NCI-H1092 treated with DMSO at 0.1 percent for 48 hours (cell line): ENCODE measurements at regions not wholly inside any gene's neighbourhood (a gene's known extent, or its start where the extent isn't known, plus 50 kb on each side); places are given as distances from the start of the nearest gene placed in this dataset.

Source experiments
- DNase-seq: peaks from one replicate; lab custom pipeline; 2025; lab: John Stamatoyannopoulos, UW

DNA sequence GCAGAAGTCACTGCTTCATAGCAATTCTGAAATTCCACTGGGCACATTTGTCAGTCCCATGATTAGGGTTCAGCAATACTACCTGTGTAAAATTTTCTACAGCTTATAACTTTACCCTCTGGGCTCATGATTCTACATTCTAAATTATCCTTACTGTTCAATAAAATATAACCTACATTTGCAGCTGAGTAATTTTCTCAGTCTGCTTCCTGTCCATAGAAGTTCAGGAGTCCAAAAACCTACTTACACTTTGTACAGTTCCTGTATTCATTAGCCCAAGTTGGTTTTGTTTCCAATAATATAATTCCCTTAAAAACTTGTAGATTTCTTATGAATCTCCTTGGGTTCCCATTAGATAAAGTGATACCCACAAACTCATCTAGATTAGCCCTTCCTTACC lies 295.3 kb downstream of the SP3 start:
- no peak for DNase-seq

DNA sequence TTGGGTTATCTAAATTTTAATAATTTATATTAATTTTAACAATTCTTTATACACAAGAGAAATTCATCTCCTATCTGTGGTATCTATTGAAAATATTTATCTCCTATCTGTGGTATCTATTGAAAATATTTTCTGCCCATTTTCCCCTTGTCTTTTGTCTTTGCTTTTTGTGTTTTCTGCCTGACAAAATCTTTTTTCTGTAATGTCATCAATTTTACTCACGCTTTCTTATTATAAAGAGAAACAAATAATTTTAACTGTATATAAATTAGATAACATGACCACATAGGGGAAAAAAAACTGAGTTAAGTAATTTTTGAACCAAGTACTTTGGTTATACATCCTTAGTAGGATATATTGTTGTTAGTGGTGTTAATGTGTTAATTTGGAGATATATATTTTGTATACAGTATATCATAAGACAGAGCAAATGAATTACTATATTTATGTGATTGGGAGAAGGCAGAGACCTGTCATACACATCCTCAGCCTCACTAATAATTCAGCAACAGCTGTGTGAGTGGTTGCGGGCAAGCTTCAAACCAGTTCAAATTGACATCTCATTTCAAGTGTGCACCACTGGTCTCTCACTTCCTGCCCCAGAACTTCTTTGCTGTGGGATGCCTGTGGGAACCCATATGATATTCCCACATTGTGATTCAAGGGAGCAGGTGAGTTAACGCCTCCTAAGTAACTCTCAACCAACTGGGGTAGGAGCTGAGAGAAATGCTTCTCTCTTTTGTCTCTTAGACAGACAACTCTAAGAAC lies 292.4 kb downstream of the SP3 start:
- DNase-seq = no peak

DNA sequence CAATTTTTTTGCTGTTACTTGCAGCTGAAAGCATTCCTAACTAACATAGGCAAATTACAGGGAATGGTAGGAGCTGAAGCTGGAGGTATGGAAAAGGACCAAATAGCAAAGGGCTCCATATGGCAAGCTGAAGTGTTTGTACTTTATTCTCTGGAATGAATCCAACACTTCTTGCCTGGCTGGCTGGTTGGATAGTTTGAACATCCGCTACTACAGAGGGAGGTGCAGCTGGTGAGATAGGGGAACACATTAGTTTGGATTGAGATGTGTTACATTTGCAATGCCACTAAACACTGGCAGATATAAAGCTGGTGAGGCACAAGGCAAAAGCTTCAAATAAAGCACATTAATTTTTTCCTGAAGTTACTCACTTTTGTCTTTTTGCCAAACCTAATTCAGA lies 291.5 kb downstream of the SP3 start:
- DNase-seq = peak; percentile 59

DNA sequence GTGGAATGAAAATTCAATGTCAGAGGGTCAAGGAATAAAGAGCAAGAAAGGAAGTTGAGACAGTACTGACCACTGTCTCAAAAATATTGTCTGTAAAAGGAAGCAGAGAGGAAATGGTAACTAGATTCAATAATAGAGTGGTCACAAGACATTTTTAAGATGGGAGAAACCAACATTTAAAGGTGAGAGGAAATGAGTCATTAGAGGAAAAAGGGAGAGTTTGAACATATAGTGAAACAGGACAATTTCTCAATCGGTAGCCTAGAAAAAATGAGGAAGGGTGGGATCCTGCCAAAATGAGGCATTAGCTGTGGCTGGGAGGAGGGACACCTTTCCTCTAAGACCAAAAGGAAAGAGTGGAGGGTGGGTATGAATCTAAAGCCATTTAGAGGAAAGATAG lies 288.5 kb downstream of the SP3 start:
- DNase-seq = no peak

DNA sequence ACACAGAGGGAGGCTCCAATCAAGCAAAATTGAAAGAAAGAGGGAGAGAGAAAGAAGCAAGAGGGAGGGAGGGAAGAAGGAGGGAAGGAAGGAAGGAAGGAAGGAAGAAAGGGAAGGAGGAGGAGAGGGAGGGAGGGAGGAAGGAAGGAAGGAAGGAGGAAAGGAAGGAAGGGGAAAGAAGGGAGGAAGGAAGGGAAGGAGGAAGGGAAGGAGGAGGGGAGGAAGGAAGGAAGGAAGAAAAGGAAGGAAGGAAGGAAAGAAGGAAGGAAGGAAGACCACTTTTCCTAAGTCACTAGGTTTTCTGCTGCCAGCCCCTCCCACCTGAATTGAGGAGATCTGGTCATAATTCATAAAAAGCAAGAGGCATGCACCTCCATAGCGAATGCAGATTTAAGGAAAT lies 287.0 kb downstream of the SP3 start:
- DNase-seq = no peak

DNA sequence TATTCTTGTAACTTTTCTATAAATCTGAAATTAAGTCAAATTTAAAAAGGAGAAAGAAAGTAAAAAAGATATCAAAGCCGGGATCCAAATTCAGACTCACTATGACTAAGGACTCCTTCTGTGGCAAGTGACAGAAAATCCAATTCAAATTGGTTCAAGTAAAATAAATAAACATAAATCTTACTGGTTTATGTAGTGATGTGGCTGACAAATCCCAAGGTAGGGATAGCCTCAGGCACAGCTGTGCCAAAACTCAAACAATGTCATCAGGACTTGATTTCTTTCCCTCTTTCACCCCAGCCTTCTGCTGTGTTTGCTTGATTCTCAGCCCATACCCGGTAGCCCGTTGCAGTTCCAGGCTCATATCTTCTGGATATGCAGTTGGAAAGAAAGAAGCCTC lies 284.6 kb downstream of the SP3 start:
- no peak for DNase-seq

DNA sequence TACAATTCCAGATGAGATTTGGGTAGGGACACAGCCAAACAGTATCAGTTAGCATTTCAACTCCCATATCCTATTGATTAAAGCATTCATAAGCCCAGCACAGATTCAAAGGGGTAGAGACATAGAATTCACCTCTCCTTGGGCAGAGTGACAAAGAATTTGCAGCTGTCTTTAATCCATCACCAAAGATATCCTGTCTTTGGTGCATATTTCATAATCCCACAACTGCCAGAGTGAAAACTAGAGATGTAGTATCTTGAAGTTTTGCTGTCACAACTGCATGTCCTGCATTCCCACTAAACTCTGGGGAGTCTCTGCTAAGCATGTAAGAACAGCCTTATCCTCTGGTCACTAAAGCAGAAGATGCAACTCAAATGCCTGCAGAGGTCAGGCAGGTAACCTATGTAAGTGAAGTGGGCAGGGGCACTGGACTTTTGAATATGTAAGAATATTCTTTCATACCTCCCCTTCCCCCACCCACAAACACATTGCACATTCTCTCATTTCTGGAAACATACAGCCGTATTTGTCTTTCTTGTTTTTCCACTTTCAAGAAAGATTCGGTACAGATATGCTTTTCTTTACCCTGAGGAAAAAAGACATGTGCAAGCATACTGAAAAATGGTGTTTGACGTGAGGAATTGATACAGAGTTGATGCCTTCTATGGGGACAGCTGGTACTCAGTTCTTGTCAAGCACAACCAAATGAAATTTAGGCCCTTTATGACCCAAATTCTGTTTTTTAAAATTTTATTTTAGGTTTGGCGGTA lies 283.1 kb downstream of the SP3 start:
- DNase-seq = no peak

DNA sequence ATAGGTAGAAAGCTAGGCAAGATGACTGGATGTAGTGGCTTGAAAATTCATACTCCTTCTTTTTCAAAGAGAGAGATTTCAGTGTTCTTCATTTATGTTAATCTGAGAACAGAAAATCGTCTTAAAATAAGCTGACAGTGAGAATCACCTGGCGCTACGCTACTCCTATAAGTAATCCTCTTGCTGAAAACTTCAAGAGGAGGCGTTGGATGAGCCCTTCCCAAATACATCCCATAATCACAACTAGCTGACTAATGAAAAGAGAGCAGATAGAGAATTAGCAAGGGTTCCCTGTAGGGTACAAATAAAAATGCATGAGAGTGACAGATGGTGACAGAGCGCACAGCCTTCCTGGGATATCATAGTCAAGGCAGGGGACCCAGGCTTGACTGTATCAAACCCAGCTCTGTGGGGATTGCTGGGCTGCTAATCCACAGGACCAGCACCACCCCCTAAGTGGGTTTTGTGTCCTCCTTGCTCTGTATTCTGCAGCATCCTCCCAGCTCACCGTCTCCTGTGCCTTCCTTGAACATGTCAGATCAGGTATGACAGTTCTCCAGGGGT lies 280.2 kb downstream of the SP3 start:
- DNase-seq = no peak

DNA sequence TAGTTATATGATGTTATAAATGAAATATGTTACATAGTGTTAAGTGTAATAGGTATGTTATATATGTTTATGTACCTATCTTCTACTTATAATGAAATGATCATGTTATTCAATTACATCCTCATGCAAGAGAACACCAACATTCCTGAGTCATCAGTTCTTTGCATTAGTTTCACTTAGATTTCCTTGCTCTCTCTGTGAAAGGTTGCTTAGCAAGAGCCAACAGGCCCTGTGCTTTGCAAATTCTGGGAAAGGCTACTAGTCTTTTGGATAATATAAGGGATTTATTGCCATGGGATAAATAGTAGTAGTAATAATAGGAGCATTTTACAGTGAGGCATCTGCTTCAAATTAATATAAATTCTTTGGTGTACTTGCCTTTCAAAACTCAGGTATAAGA lies 274.8 kb downstream of the SP3 start:
- DNase-seq = no peak

DNA sequence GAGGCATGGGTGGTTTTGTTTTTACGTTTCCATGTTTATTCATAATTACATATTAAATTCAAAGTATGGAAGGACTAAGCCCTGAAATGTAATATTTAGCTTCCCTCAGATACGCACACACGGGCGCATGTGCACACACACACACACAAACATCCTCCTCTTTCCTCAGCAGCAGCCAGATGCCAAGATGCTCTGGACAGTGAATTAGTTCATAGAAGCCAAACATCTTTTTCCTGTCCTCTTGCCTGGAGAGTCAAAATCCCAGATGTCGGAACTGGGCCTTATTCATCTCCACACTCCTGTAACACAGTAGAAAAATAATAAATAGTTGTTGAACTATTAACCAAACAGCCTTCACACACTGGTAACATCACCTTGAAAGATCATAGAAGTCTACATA lies 273.1 kb downstream of the SP3 start:
- DNase-seq = no peak

DNA sequence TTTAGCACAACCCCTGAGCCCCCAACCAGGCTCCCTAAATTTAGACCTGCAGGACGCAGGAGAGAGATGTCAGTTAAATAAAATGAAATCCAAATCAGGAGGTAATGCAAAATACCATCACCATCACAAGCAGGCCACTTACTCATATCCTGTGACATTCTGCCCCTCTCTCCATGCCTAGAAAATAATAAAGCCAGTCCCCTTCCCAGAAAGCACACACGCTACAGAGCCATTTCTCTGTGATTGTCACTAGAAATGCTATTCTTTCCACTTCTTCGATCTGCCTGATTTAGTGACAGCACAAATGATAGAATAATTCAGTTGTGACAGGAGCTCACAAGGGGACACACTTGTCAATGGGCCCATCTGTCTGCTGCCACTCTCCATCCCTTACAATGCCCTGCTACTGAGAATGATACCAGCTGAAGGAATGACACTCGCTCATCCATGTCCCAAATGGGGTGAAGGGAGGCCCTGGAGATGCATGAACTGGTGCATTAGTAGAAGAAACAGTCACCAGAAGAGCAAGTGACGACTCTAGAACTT lies 272.1 kb downstream of the SP3 start:
- no peak for DNase-seq

DNA sequence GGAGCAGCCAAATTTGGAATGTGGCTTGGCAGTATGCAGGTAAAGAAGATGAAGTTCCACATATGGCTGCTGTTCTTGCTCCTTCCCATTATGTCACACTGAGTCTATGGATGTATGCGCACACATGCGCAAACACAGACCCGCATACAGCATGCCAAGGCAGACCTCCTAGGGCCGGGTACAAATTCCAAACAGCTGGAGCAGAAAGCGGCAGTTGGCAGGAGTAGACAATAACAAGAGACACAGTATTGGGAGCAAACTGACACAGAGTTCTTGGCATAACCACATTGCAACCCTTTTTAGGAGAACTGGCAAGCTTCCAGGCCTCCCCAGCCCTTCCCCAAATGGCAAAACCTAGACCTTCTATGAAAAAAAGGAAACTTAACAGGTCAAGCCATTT lies 268.9 kb downstream of the SP3 start:
- DNase-seq = no peak

DNA sequence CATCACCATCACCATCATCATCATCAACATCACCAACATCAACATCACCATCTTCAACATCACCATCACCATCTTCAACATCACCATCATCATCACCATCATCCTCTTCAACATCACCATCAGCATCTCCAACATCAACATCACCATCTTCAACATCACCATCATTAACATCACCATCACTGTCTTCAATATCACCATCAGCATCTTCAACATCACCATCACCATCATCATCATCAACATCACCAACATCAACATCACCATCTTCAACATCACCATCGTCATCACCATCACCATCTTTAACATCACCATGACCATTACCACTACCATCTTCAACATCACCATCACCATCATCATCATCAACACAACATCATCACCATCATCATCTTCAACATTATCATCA lies 267.2 kb downstream of the SP3 start:
- no peak for DNase-seq

DNA sequence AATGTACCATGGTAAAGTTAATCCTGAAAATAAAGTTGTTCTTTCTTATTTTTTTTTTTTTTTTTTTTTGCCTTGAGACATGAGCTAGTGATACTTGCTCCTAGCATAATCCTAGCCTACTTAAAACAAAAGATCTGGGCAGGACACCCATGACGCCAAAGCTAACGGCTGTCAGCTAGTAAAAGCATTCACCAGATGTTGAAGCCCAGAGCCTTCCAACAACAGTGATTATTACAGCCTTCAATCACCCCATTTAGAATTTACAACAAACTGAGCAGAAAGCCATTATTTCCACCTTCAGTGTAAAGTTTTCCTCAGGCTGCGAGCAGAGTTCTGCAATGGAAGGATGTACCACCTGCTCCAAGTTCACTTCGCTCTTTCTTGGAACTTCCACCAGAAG lies 259.5 kb downstream of the SP3 start:
- DNase-seq = no peak

DNA sequence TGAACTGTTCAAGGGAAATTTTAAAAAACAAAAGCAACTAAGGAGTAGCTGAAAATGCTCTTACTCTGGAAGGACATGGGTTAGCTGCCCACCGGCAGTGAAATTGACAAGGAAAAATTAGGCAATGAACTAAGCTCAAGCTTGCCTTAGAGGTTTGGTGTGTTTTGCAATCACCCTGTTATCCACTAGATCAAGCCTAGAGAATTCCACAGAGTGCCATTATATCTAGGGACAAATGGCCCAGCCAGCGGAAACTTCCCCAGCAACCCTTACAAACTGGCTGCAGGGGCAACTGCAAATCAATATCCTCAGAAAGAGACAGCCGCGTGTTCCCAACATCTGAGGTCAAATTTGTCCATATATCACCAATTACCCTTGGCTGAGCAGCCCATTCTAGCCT lies 258.2 kb downstream of the SP3 start:
- DNase-seq = no peak

DNA sequence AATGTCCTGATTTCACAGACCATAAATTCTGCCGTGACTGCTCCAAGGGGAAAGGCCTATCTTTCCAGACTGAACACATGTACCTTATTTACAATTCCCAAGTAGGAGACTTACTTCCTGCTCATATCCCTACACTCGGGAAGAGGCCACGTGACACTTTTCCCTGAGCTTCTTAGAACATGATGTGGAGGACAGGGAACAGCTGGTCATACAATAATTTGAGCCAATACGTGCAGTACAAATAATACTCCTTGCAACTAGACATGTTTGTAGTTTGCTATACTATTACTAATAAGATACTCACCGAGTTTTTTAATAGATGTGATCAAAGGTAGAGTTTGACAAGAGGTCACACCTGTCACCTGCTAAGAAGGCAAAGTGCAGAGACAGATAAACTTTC lies 256.4 kb downstream of the SP3 start:
- DNase-seq = no peak

DNA sequence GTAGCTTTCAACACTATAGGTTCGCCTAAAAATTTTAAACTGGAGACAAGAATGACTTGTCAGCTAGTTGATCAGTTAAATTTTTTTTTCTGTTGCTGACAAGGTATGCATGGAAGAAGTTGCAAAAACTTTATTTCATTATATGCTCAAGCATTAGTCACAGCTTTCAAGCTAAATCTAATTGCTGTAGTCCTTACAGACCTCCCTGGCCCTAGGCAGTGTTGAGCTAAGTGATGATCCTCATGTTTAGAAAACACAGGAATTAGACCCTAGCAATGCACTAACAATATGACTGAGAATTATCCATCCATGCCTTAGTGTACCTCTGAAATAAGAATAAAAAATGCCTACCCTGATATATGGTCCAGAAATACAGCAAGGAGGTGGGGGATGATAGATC lies 253.4 kb downstream of the SP3 start:
- DNase-seq = no peak

DNA sequence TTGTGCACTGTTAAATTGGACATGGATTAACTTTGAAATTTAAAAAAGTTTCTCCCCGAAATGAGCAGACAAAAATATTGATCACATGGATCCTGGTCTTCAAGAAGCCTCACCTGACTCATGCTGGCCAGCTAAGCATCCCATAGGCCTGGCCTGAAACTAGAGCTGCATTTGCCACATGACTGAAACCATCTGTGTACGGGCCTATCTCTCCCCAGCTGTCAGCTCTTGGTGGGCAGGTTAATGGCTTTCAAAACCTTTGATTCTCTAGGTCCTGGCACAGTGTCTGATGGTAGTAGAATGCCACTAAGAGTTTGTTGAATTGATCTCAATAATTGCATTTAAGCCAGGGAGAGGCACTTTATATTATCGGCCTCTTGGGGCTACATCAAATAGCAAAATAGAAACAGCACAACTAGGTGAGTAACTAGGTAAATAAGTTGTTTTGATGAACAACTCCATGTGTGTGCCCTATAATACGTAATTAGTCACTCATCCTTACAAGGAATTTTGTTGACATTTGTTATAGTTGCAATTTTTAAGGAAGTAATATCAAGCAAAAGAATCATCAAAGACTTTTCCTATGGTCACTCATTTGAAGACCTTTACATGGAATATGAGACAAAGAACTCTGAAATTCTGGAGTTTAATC lies 251.1 kb downstream of the SP3 start:
- DNase-seq = no peak

DNA sequence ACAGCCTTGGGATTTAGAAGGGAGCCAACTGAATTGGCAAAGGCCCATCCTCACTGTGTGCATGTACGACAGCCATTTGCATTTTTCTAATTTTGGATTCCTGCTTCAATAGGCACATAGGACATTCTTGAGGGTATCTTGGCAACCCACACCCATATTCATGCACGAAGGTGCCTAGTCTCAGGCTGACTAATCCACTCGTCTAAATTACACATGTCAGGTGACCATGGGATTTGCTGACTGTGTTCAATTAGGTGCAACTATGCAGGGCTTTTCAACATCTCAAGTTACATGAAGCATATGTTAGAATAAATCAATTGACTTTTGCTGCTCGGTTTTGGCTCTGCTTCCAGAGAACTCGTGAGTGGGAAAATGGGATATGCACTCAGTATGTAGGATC lies 249.7 kb downstream of the SP3 start:
- DNase-seq = no peak

DNA sequence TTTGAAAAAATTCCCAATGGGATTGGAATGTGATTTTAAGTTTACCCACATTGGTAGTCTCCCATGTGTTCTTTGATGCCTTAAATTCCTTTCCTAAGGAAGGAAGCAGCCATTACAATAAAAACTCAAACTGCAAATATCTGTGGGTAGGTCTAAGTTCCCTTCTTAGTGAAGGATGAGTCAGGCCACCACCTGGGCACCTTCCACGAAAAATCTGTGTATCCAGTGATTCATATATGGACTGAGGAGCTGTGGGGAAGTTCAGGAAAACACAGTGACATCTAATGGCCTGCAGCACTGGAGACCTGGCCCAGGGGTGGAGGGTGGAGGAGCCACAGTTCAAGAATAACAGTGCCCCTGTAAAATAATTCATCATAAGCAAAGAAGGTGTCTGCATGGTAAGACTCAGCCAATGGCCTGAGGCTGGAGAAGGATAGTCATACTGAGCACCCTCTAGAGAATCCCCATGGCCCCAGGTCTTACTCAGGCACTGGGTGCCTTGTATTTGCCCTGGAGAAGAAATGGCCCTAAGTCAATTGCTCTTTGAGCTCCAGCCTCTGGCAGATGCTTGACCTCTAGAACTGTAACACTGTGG lies 248.6 kb downstream of the SP3 start:
- no peak for DNase-seq

DNA sequence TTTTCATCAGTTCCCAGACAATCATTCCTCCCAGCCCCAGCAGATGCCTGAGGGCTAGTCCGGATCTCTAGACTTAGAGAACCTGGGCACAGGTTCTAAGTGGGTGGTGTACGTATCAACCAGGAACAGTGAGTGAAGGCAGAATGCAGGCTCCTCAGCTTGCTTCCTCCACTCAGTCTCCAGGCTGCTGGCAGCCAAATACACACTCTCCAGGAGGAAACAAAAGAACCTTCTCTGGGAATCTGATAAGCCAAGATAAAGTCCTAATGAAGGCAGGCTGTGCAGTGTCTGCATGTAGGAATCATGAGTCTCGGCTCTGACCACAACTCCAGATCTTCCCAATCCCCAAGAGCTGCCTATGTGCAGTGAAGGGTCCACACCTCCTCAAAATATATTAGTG lies 245.7 kb downstream of the SP3 start:
- no peak for DNase-seq

DNA sequence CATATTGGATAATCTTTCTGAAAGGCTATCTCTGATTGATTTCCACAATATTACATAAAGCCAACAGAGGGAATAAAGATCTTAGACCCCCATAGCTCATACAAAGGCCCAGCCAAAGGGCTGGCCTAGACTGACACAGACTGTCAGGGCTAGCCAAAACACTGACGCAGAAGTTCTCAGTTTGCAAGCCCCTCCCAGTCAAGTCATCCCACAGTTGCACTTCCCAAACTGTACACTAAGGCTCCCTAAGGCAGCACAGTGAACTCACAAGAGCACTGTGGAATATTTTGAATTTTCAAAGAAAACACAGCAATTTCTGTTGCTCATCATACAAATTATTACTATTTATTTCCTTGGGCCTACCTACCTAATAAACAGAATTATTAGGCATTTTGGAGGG lies 244.9 kb downstream of the SP3 start:
- DNase-seq = no peak
